ENCODE measurements at regions not wholly inside any gene's neighbourhood (a gene's known extent, or its start where the extent isn't known, plus 50 kb on each side); places are given as distances from the start of the nearest gene placed in this dataset.
"Not testable (repeated sequence)": the region's sequence is repeated elsewhere in the genome, so short reads cannot be mapped to it uniquely, and the experiment has no call there.

- intact Hi-C loops (cut with micrococcal nuclease) = no loop called here
- Mint-ChIP-seq H3K27ac (no peak overlapping the region), H3K36me3 (ENCODE audit: low read depth) (no peaks in the 10 kb centered on the region), H3K4me3 (no peak overlapping the region), H3K9me3 (no peaks in the 10 kb centered on the region), H3K4me1 (ENCODE audit: low read depth) (no peaks in the 10 kb centered on the region), H3K27me3 (ENCODE audit: insufficient read depth) (no peaks in the 10 kb centered on the region)
- DNase-seq (ENCODE audit: low spot score) = no peak
These were observed 306.2 kb downstream of the TEX29 start for GRCh38 chr13:111626371-111627305.

GRCh38 chr13:111627596-111627995, 307.2 kb downstream of the TEX29 start:
- no peaks in the 10 kb centered on the region for H3K27me3 Mint-ChIP-seq (ENCODE audit: insufficient read depth)
- DNase-seq (ENCODE audit: low spot score) = no peak
- no peaks in the 10 kb centered on the region for H3K36me3 Mint-ChIP-seq (ENCODE audit: low read depth)
- intact Hi-C loops (cut with micrococcal nuclease) = no loop called here
- H3K4me3 Mint-ChIP-seq = no peak overlapping the region
- H3K9me3 Mint-ChIP-seq = no peaks in the 10 kb centered on the region
- no peaks in the 10 kb centered on the region for H3K4me1 Mint-ChIP-seq (ENCODE audit: low read depth)
- no peak overlapping the region for H3K27ac Mint-ChIP-seq

GRCh38 chr13:111629016-111629415, 308.6 kb downstream of the TEX29 start:
- DNase-seq (ENCODE audit: low spot score) = no peak
- Mint-ChIP-seq H3K27me3 (ENCODE audit: insufficient read depth) (no peaks in the 10 kb centered on the region), H3K4me1 (ENCODE audit: low read depth) (no peaks in the 10 kb centered on the region), H3K27ac (no peak overlapping the region), H3K9me3 (no peaks in the 10 kb centered on the region), H3K4me3 (no peak overlapping the region), H3K36me3 (ENCODE audit: low read depth) (no peaks in the 10 kb centered on the region)
- intact Hi-C loops (cut with micrococcal nuclease) = no loop called here

DNA sequence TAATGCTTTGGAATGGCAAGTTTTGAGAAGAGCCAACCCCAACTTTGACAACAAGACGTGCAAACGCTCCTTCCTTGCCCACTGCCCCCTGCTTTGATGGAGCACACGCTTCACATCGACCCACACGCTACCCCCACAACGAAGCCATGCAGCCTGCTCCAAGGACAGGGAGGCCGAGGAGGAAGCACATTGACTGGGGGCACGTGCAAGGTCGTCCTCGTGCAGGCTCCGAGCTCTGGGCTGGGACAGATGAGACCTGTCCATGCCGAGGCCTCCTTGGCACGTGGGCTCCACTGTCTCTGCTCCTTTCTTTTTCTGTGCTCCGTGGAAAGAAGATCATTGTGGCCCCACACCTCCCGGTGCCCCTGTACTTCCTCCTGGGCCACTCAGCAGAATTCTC, 309.0 kb downstream of the TEX29 start:
- Mint-ChIP-seq H3K27ac (no peak overlapping the region), H3K9me3 (no peaks in the 10 kb centered on the region), H3K36me3 (ENCODE audit: low read depth) (no peaks in the 10 kb centered on the region), H3K27me3 (ENCODE audit: insufficient read depth) (no peaks in the 10 kb centered on the region), H3K4me3 (no peak overlapping the region), H3K4me1 (ENCODE audit: low read depth) (no peaks in the 10 kb centered on the region)
- intact Hi-C loops (cut with micrococcal nuclease) = no loop called here
- no peak for DNase-seq (ENCODE audit: low spot score)

DNA sequence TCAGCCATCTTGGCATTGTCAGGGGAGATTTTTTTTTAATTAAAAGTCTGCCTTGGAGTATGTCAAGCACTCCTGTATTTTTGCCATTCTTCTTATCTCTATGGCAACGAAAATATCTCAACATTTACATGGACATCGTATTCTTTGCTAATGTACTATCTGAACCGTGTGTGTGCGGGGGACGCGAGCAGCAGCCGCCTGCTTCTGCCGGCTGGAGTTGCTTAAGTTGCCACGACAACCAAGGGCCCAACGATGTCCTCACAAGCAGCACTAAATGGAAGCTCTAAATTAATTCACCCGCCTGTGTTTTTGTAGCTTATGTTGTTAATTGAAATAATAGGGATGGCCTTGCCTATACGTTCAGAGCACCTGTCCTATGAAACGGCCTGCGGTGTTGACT, 309.5 kb downstream of the TEX29 start:
- Mint-ChIP-seq H3K4me1 (ENCODE audit: low read depth) (no peaks in the 10 kb centered on the region), H3K4me3 (no peak overlapping the region), H3K27ac (no peak overlapping the region), H3K9me3 (no peaks in the 10 kb centered on the region), H3K36me3 (ENCODE audit: low read depth) (no peaks in the 10 kb centered on the region), H3K27me3 (ENCODE audit: insufficient read depth) (no peaks in the 10 kb centered on the region)
- no peak for DNase-seq (ENCODE audit: low spot score)
- intact Hi-C loops (cut with micrococcal nuclease) = no loop called here

DNA sequence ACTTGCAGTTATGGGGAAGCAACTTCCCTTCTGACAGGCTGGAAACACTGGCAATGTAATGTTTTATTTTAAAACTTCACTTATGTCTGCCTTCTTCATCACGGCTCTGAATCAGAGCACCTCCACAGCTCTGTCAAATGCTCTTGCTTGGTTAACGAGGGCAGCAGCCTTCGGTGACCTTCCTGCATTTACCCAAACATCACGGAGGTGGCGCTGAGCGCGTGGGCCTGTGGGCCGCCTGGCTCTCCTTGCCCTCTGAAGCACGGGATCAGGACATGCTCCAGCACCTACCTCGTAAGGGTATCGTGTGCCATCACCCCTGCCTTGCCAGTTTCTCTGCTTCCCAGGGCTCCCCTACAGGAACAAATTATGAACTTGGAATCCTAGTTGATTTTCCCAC, 310.0 kb downstream of the TEX29 start:
- H3K36me3 Mint-ChIP-seq (ENCODE audit: low read depth) = no peaks in the 10 kb centered on the region
- no peaks in the 10 kb centered on the region for H3K4me1 Mint-ChIP-seq (ENCODE audit: low read depth)
- no peak overlapping the region for H3K27ac Mint-ChIP-seq
- no peak overlapping the region for H3K4me3 Mint-ChIP-seq
- no peak for DNase-seq (ENCODE audit: low spot score)
- intact Hi-C loops (cut with micrococcal nuclease) = no loop called here
- H3K9me3 Mint-ChIP-seq = no peaks in the 10 kb centered on the region
- no peaks in the 10 kb centered on the region for H3K27me3 Mint-ChIP-seq (ENCODE audit: insufficient read depth)

DNA sequence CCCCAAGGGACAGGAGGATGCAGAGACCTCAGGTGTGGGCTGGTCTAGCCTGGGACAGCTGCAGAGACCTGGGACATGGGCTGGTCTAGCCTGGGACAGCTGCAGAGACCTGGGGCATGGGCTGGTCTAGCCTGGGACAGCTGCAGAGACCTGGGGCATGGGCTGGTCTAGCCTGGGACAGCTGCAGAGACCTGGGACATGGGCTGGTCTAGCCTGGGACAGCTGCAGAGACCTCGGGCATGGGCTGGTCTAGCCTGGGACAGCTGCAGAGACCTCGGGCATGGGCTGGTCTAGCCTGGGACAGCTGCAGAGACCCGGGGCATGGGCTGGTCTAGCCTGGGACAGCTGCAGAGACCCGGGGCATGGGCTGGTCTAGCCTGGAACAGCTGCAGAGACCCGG, 310.8 kb downstream of the TEX29 start:
- H3K9me3 Mint-ChIP-seq; H3K4me3 Mint-ChIP-seq; H3K27ac Mint-ChIP-seq; DNase-seq (ENCODE audit: low spot score); intact Hi-C loops (cut with micrococcal nuclease); H3K36me3 Mint-ChIP-seq (ENCODE audit: low read depth); H3K4me1 Mint-ChIP-seq (ENCODE audit: low read depth); H3K27me3 Mint-ChIP-seq (ENCODE audit: insufficient read depth): not testable (repeated sequence)

DNA sequence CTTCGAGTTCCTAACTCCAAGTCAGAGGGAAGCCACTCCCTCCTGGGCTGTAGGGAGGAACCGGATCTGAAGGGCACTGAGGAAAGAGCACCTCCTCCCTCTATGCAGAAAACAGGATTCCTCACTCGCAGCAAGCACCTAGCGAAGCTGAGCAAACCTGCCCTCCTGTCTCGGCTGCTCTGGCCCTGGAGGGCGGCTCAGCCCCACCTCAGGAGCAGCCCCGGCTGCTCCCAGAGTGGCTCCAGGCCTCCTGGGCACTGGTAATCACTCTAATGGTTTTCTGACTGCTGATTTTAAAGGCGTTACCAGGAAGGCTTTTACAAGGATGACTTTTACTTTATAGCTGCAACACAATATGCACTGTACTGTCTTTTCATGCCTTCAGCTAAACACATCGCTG, 312.5 kb downstream of the TEX29 start:
- no peaks in the 10 kb centered on the region for H3K4me1 Mint-ChIP-seq (ENCODE audit: low read depth)
- DNase-seq (ENCODE audit: low spot score) = no peak
- H3K27ac Mint-ChIP-seq = no peak overlapping the region

DNA sequence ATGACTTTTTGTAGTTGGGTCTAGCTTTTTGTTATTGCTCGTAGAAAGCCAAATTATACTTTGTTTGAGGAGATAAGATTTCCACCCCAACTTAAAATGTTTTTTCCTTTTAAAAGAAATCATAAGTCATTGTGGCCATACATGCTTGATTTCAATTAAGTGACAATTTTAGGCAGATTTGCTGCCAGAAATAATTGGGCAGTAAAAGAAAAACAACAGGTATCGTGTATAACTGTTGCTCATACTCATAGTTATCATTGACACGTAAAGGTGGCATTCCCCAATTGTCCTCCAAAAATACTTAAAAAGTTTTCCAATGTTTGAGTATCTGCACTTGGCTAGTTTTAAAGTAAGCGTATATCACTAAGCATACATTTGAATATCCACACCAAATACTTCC, 313.0 kb downstream of the TEX29 start:
- no peaks in the 10 kb centered on the region for H3K27me3 Mint-ChIP-seq (ENCODE audit: insufficient read depth)
- no peaks in the 10 kb centered on the region for H3K4me1 Mint-ChIP-seq (ENCODE audit: low read depth)
- H3K4me3 Mint-ChIP-seq = no peak overlapping the region
- no peaks in the 10 kb centered on the region for H3K9me3 Mint-ChIP-seq
- no peak overlapping the region for H3K27ac Mint-ChIP-seq
- H3K36me3 Mint-ChIP-seq (ENCODE audit: low read depth) = no peaks in the 10 kb centered on the region
- intact Hi-C loops (cut with micrococcal nuclease) = no loop called here
- no peak for DNase-seq (ENCODE audit: low spot score)

More for the DNA sequence above, 312.5 kb downstream of the TEX29 start:
- Mint-ChIP-seq H3K36me3 (ENCODE audit: low read depth) (no peaks in the 10 kb centered on the region), H3K9me3 (no peaks in the 10 kb centered on the region), H3K27me3 (ENCODE audit: insufficient read depth) (no peaks in the 10 kb centered on the region), H3K4me3 (no peak overlapping the region)
- intact Hi-C loops (cut with micrococcal nuclease) = no loop called here

GRCh38 chr13:111634410-111634809, 314.0 kb downstream of the TEX29 start:
- H3K4me1 Mint-ChIP-seq (ENCODE audit: low read depth) = no peaks in the 10 kb centered on the region
- no peaks in the 10 kb centered on the region for H3K36me3 Mint-ChIP-seq (ENCODE audit: low read depth)
- no peaks in the 10 kb centered on the region for H3K27me3 Mint-ChIP-seq (ENCODE audit: insufficient read depth)
- DNase-seq (ENCODE audit: low spot score) = no peak
- H3K4me3 Mint-ChIP-seq = no peak overlapping the region
- intact Hi-C loops (cut with micrococcal nuclease) = no loop called here
- H3K27ac Mint-ChIP-seq = no peak overlapping the region
- H3K9me3 Mint-ChIP-seq = no peaks in the 10 kb centered on the region

- Mint-ChIP-seq H3K27me3 (ENCODE audit: insufficient read depth) (no peaks in the 10 kb centered on the region), H3K4me1 (ENCODE audit: low read depth) (no peaks in the 10 kb centered on the region), H3K9me3 (no peaks in the 10 kb centered on the region), H3K4me3 (no peak overlapping the region), H3K36me3 (ENCODE audit: low read depth) (no peaks in the 10 kb centered on the region), H3K27ac (no peak overlapping the region)
- intact Hi-C loops (cut with micrococcal nuclease) = no loop called here
- DNase-seq (ENCODE audit: low spot score) = no peak
These were observed 315.8 kb downstream of the TEX29 start for GRCh38 chr13:111636271-111636670.

DNA sequence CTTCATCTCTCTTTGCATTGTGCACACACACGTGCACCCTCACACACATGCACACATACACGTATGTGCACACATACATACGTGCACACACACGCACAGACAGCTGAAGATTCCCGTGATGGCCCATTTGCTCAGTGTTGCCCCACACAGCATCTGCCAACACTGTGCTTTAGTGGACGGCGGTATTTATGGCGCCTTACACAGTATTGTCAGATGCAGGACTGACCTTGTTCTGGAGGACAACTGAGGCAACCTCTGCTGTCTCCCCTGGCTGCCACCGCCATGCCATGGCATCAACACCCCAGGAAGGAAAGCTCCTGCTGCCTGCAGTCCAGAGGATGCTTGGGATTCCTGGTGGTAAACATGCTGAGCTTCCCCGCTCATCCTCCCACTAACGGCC, 316.4 kb downstream of the TEX29 start:
- H3K4me3 Mint-ChIP-seq = no peak overlapping the region
- no peak for DNase-seq (ENCODE audit: low spot score)
- intact Hi-C loops (cut with micrococcal nuclease) = no loop called here
- H3K4me1 Mint-ChIP-seq (ENCODE audit: low read depth) = no peaks in the 10 kb centered on the region
- no peak overlapping the region for H3K27ac Mint-ChIP-seq
- no peaks in the 10 kb centered on the region for H3K36me3 Mint-ChIP-seq (ENCODE audit: low read depth)
- H3K9me3 Mint-ChIP-seq = no peaks in the 10 kb centered on the region
- no peaks in the 10 kb centered on the region for H3K27me3 Mint-ChIP-seq (ENCODE audit: insufficient read depth)

DNA sequence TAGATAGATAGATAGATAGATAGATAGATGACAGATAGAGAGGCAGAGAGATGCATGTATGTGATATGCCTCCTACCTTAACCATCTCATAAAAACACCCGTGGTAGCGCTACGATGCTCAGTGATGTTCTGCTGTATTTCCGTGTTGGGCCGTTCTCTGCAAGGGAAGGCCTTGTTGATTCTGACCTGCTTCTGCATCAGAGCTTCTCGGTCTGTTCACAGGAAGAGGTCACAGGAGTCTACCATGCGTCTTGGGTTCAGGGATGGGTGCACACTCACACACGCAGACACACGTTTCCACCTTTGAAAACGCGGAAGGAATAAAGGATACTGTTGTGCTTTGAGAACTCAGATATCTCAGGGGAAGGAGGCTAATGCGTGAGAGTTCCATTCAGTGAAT, 316.9 kb downstream of the TEX29 start:
- Mint-ChIP-seq H3K36me3 (ENCODE audit: low read depth) (no peaks in the 10 kb centered on the region), H3K4me3 (no peak overlapping the region), H3K27me3 (ENCODE audit: insufficient read depth) (no peaks in the 10 kb centered on the region), H3K9me3 (no peaks in the 10 kb centered on the region), H3K4me1 (ENCODE audit: low read depth) (no peaks in the 10 kb centered on the region), H3K27ac (no peak overlapping the region)
- no peak for DNase-seq (ENCODE audit: low spot score)
- intact Hi-C loops (cut with micrococcal nuclease) = no loop called here

DNA sequence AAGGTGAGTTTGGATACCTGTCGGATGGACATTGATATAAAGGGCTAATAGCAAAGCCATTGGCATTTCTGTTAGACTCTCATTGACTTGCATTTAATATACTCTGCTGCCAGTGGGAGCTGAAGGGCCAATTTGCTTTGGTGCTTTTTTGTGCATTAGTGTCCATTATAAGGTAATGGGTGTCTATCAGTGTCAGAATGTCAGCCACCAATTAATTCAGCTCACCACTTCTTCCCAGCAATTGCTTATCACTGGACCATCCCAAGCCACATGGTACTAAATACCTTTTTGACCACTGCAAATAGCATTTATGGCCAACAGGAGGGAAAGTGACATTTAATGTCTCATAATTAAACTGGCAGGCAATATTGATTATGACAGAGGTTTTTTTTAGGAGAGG, 317.8 kb downstream of the TEX29 start:
- H3K9me3 Mint-ChIP-seq = no peaks in the 10 kb centered on the region
- intact Hi-C loops (cut with micrococcal nuclease) = no loop called here
- no peaks in the 10 kb centered on the region for H3K4me1 Mint-ChIP-seq (ENCODE audit: low read depth)
- no peaks in the 10 kb centered on the region for H3K27me3 Mint-ChIP-seq (ENCODE audit: insufficient read depth)
- H3K4me3 Mint-ChIP-seq = no peak overlapping the region
- H3K27ac Mint-ChIP-seq = no peak overlapping the region
- DNase-seq (ENCODE audit: low spot score) = no peak
- no peaks in the 10 kb centered on the region for H3K36me3 Mint-ChIP-seq (ENCODE audit: low read depth)
